T47D (cell line): ENCODE measurements at regions not wholly inside any gene's neighbourhood (a gene's known extent, or its start where the extent isn't known, plus 50 kb on each side); places are given as distances from the start of the nearest gene placed in this dataset.

Source experiments
- DNase-seq, 2 experiments: peaks; one replicate each; pipeline versions ENCODE4 v3.0.0 to v3.0.0-alpha.2; 2011 to 2012; ENCODE audit warnings: low read depth in 1 of 2, low spot score in 1 of 2
- JUND ChIP-seq: IDR thresholded peaks from 2 replicates; pipeline ENCODE4 v1.6.1; 2012; ENCODE audit warnings: low read depth
- in situ Hi-C: cut with HindIII; loops from 2 replicates; pipeline ENCODE4 v1.10.0; 2016; ENCODE audit warnings: low sequenced_read_pairs, low pct_unique_long_range_greater_than_20kb

DNA sequence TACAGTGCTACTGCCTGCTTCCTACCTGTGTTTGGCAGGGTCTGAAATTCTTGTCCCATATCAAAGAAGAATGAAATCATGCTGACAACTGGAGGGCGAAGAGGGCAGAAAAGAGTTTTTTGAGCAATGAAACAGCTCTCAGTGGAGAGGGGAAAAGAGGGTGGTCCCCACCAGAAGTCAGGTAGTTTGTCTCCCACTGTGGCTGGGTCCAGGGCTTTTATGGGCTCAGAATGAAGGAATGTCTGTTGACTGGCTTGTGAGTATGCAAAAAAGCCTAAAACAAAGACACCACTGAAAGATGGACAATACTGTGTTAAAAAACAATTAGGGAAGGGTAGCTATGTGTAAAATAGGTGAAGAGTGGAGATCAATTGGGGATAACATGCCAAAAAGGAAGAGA lies 115.0 kb downstream of the ADAM29 start:
- in situ Hi-C loops: no loop called here
- no peak for TF ChIP-seq JUND
- no peak for DNase-seq

DNA sequence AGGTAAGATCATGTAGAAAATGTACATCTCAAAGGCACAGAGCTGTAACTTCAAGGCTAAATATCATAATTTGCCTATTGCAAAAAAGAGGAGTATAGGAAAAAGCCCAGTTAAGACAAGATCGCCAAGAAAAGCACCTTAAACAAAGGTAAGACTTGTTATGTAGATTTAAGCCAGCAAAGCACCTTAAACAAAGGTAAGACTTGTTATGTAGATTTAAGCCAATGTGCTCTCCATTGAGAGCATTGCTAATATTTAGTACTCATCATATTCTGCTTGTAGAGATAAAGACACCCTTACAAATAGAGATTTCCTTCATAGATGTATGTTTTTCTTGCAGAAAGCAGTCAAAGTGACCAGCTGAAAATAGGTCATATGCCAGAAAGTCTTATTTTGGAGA lies 115.8 kb downstream of the ADAM29 start:
- no peak for TF ChIP-seq JUND
- in situ Hi-C loops: no loop called here
- no peak for DNase-seq

GRCh38 chr4:175034986-175035705 lies 117.0 kb downstream of the ADAM29 start:
- no peak for DNase-seq
- no peak for TF ChIP-seq JUND
- in situ Hi-C loops: no loop called here

GRCh38 chr4:175035905-175036304 lies 117.7 kb downstream of the ADAM29 start:
- no peak for TF ChIP-seq JUND
- in situ Hi-C loops: no loop called here
- DNase-seq: no peak

DNA sequence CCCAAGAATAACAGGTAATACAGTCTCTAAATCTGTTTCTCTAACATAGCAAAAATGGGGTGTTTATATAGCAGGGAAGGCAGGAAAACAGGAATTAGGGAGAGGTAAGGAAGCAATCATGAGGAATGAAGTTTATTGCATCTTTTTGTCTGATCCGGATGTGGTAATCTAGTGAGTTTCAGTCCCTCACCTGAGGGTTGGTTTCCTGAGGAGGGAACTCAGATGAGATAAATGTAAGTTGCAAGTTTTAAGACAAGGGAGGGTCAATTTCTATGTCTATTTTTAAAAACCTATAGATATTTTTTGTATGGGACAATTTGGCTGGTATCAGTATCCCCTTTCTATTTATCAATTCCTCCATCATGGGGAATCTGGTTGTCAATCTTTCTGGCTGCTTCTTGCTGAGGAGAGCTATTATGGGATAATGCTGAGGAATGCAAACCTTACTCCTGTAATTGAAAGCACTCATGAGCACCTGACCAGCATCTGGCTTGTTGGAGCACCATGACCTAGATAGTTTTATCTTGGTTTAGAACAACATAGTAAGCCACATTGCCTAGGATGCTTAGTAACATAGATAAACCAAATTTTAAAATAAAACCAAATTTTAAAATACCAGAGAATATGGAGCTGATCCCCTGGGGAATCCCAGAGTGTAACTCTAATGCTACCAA lies 130.1 kb downstream of the ADAM29 start:
- in situ Hi-C loops: no loop called here
- no peak for TF ChIP-seq JUND
- DNase-seq: no peak

DNA sequence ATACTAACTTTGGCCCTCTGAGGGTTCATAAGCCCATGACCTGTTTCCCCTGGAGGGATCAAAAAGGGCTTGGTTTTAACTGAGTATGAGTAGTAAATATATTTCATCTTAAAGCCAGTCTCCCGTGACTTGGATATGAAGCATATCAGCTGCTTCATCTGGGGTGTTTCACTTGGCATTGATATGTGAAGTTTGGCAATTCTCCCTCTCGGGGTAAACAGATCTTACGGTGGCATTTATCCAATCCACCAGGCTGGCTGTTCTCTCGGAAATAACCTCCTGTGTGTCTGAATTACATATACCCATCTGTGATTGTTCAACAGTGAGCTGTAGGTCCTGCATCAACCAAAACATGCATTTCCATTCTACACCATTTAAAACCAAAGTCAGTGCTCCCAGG lies 130.7 kb downstream of the ADAM29 start:
- no peak for TF ChIP-seq JUND
- no peak for DNase-seq
- in situ Hi-C loops: no loop called here

DNA sequence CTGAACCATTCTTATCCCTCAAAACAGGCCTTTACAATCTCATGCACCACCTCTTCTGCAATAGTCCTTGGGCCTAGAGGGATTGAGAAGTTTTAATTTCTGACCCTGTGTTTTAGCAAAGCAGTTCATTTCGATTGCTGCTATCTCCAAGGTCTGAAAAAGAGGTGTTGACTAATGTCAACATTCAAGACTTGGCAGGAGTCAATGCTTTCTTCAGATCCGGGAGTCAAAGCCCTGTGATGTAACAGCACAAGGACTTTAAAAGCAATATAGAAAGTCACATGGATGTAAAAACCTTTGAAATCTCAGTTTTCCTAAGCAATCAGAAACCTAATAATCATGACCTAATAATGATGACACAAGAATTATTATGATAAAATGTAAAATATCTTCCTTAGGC lies 133.8 kb downstream of the ADAM29 start:
- DNase-seq: no peak
- in situ Hi-C loops: no loop called here

GRCh38 chr4:175054980-175055379 lies 136.8 kb downstream of the ADAM29 start:
- no peak for DNase-seq
- no peak for TF ChIP-seq JUND
- in situ Hi-C loops: no loop called here

More for the DNA sequence above, 133.8 kb downstream of the ADAM29 start:
- TF ChIP-seq JUND: no peak

DNA sequence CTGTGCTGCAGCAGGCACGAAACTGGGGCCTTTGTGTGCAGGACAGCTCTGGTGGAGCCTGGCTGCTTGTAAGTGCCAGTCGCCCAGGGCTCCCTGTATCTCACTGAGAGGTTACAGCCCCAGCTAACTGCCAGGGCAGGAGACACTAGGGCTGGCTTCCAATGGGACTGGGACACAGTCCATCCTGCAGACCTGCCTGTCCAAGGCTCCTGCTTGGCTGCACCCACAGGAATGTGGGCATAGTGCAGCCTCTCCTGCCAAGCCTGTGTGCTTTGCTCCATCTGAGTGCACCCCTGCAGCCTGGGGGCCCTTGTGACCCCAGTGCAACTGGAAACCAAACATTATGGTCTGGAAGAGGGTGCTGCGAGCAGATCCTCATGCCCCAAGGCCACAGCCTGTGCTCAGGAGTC lies 144.0 kb downstream of the ADAM29 start:
- TF ChIP-seq JUND: no peak
- in situ Hi-C loops: no loop called here
- peak in 1 of 2 experiments; percentile 25 for DNase-seq

- in situ Hi-C loops: no loop called here
- DNase-seq: no peak
- TF ChIP-seq JUND: no peak
These were observed 147.1 kb downstream of the ADAM29 start for GRCh38 chr4:175065228-175065627.

GRCh38 chr4:175066923-175067627 lies 148.9 kb downstream of the ADAM29 start:
- no peak for TF ChIP-seq JUND
- DNase-seq: no peak
- in situ Hi-C loops: no loop called here

DNA sequence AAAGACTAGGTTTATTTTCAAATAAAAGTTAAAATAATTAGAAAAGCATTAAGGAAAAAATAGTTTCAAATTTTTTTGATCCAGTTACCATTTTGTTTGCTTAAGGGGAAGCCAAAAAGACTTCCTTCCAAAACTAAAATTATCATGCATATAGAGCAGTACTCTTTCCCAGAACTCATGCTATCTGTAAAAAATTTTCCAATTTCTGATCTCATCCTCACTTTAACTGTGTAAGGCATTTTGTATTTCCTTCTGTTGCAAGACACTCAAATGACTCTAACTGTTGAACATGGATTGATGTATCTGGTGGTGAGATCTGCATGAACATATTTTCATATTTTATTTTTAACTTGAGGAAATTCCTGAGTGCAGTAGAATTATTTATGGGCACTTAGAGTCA lies 150.1 kb downstream of the ADAM29 start:
- in situ Hi-C loops: no loop called here
- DNase-seq: no peak
- TF ChIP-seq JUND: no peak

DNA sequence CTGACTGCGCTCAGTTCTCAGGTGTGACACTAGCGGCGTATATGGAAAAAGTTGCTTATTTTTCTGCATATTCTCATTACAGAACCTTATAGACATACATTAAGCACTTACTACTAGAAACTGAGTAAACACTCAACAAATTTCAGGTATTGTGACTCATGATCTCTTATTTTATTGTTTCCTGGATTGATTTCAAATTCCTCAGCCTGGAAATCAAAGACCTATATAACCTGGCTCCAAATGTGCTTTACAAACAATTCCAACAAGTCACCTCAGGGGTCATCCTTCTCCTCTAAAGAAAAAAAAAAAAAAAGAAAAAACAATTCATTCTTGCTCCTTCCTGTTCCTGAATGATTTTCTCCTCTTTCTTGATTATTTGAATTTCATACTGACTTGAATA lies 152.3 kb downstream of the ADAM29 start:
- no peak for TF ChIP-seq JUND
- in situ Hi-C loops: no loop called here
- DNase-seq: no peak
